DOHH2 (cell line): ENCODE measurements at regions not wholly inside any gene's neighbourhood (a gene's known extent, or its start where the extent isn't known, plus 50 kb on each side); places are given as distances from the start of the nearest gene placed in this dataset.
"Not testable (repeated sequence)": the region's sequence is repeated elsewhere in the genome, so short reads cannot be mapped to it uniquely, and the experiment has no call there.

Experiments
- H3F3A ChIP-seq: fragments of 200-600 bp; sonication (generic), shearing (Covaris generic); 2 replicates; pipeline ENCODE4 v1.6.0; 2016; ENCODE audit warnings: antibody characterized with exemption, mild to moderate bottlenecking; ENCODE audit not compliant: control insufficient read depth, insufficient read depth
- H3K27ac ChIP-seq: fragments of 200-600 bp; sonication (generic); 2 replicates; pipeline ENCODE4 v1.5.1; 2014; ENCODE audit warnings: low read depth, mild to moderate bottlenecking, low read length, moderate library complexity
- H3K27me3 ChIP-seq: fragments of 200-600 bp; sonication (generic); 2 replicates; pipeline ENCODE4 v1.6.1; 2014; ENCODE audit warnings: mild to moderate bottlenecking, low read length, mixed read lengths; ENCODE audit not compliant: control insufficient read depth
- H3K36me3 ChIP-seq: fragments of 200-600 bp; sonication (generic); 2 replicates; pipeline ENCODE4 v1.6.1; 2014; ENCODE audit warnings: mild to moderate bottlenecking, low read length, moderate library complexity, mixed read lengths; ENCODE audit not compliant: control insufficient read depth
- H3K4me1 ChIP-seq: fragments of 200-600 bp; sonication (generic); 2 replicates; pipeline ENCODE4 v1.6.1; 2014; ENCODE audit warnings: mild to moderate bottlenecking, low read length, mixed read lengths; ENCODE audit not compliant: control insufficient read depth
- H3K4me2 ChIP-seq: fragments of 200-600 bp; sonication (generic); 2 replicates; pipeline ENCODE4 v1.6.0; 2014; ENCODE audit warnings: mild to moderate bottlenecking, low read length, moderate library complexity
- H3K4me3 ChIP-seq: fragments of 200-600 bp; sonication (generic); 2 replicates; pipeline ENCODE4 v1.5.1; 2014; ENCODE audit warnings: mild to moderate bottlenecking, low read length, mixed read lengths
- H3K79me2 ChIP-seq: fragments of 200-600 bp; sonication (generic); 2 replicates; pipeline ENCODE4 v1.6.1; 2014; ENCODE audit warnings: mild to moderate bottlenecking, low read length, mixed read lengths; ENCODE audit not compliant: control insufficient read depth
- H3K9me2 ChIP-seq: fragments of 200-600 bp; sonication (generic); replicated peaks from 2 replicates; pipeline ENCODE4 v1.6.1; 2014; ENCODE audit warnings: mild to moderate bottlenecking, low read length, mixed read lengths; ENCODE audit not compliant: control insufficient read depth
- H3K9me3 ChIP-seq: fragments of 200-600 bp; sonication (generic); 2 replicates; pipeline ENCODE4 v1.6.1; 2014; ENCODE audit warnings: antibody characterized with exemption, low read length, mixed read lengths; ENCODE audit not compliant: control insufficient read depth, insufficient read depth
- H4K20me1 ChIP-seq: fragments of 200-600 bp; sonication (generic); 2 replicates; pipeline ENCODE4 v1.6.0; 2014; ENCODE audit warnings: low read depth, mild to moderate bottlenecking, antibody characterized with exemption, low read length, moderate library complexity; ENCODE audit not compliant: control insufficient read depth, insufficient read depth
- CTCF ChIP-seq: fragments of 200-600 bp; sonication (generic); IDR thresholded peaks from one replicate; pipeline ENCODE4 v1.5.1; 2014; ENCODE audit warnings: antibody characterized with exemption, mild to moderate bottlenecking, low read depth, low read length; ENCODE audit not compliant: poor library complexity, severe bottlenecking
- EZH2phosphoT487 ChIP-seq: fragments of 200-600 bp; sonication (generic); IDR thresholded peaks from 2 replicates; pipeline ENCODE4 v1.6.1; 2017; ENCODE audit warnings: borderline replicate concordance, mild to moderate bottlenecking, antibody characterized with exemption, low read length, moderate library complexity, mixed read lengths

- H3K9me2 ChIP-seq: no peaks in the 10 kb centered on the region
- H3F3A ChIP-seq: no peaks in the 10 kb centered on the region
- no peak overlapping the region for H3K4me3 ChIP-seq
- H3K27ac ChIP-seq: no peak overlapping the region
- TF ChIP-seq EZH2phosphoT487: no peak
- no peak for TF ChIP-seq CTCF
- no peaks in the 10 kb centered on the region for H3K27me3 ChIP-seq
- no peak overlapping the region for H3K4me2 ChIP-seq
- H3K9me3 ChIP-seq: no peaks in the 10 kb centered on the region
- H4K20me1 ChIP-seq: no peaks in the 10 kb centered on the region
- H3K4me1 ChIP-seq: no peaks in the 10 kb centered on the region
- H3K79me2 ChIP-seq: no peaks in the 10 kb centered on the region
- H3K36me3 ChIP-seq: no peaks in the 10 kb centered on the region
Measured at GRCh38 chr3:20376665-20377217, 190.7 kb upstream of the SGO1 start.

GRCh38 chr3:20375302-20375701, 189.3 kb upstream of the SGO1 start:
- H3F3A ChIP-seq: no peaks in the 10 kb centered on the region
- no peaks in the 10 kb centered on the region for H3K36me3 ChIP-seq
- no peaks in the 10 kb centered on the region for H3K9me3 ChIP-seq
- no peaks in the 10 kb centered on the region for H3K9me2 ChIP-seq
- no peaks in the 10 kb centered on the region for H3K4me1 ChIP-seq
- no peaks in the 10 kb centered on the region for H4K20me1 ChIP-seq
- H3K27me3 ChIP-seq: no peaks in the 10 kb centered on the region
- no peak for TF ChIP-seq CTCF
- no peak for TF ChIP-seq EZH2phosphoT487
- H3K4me3 ChIP-seq: no peak overlapping the region
- no peak overlapping the region for H3K27ac ChIP-seq
- H3K4me2 ChIP-seq: no peak overlapping the region
- H3K79me2 ChIP-seq: no peaks in the 10 kb centered on the region

DNA sequence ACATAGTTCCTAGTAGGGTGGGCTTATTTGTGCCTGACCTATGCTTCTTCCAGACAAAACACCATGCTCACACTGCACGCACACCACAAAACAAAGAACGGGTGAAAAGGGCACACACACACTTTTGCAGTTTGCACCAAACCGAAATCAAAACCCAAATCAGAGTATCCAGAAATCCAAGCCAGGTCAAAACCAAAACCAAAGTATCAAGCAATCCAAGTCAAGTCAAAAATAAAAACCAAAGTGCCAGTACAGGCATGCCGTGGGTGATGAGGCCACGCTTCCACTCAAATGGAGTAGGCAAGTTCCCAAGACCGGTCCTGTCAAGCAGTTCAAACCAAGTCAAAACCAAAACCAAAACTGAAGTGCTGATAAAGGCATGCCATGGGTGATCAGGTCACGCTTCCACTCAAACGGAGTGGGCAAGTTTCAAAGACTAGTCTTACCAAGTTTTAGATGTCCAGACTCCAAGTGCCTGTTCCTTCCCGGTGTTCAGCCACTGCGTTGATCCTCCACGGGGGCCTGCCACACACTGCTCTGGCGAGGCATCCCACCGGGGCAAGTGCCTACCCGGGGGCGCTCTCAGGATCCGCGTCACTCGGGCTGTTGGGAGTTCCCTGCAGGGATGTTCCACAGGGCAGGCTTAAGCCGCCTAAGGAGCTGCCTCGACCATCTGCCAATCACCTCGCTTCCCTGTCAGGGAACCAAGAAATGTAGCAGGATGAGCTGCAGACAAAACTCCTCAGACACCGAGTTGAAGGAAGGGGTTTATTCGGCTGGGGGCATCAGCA, 184.5 kb upstream of the SGO1 start:
- H3K4me3 ChIP-seq, H3K79me2 ChIP-seq, H3K36me3 ChIP-seq, H3F3A ChIP-seq, H3K27me3 ChIP-seq, H3K9me2 ChIP-seq, H3K4me2 ChIP-seq, H4K20me1 ChIP-seq, H3K27ac ChIP-seq, H3K9me3 ChIP-seq, H3K4me1 ChIP-seq: not testable (repeated sequence)

GRCh38 chr3:20361000-20361399, 175.0 kb upstream of the SGO1 start:
- Histone ChIP-seq H3K4me2 (no peak overlapping the region), H3K36me3 (no peaks in the 10 kb centered on the region), H3F3A (no peaks in the 10 kb centered on the region), H3K9me2 (no peaks in the 10 kb centered on the region), H3K4me3 (no peak overlapping the region), H4K20me1 (no peaks in the 10 kb centered on the region), H3K27ac (no peak overlapping the region), H3K27me3 (no peaks in the 10 kb centered on the region), H3K4me1 (no peaks in the 10 kb centered on the region), H3K79me2 (no peaks in the 10 kb centered on the region), H3K9me3 (no peaks in the 10 kb centered on the region)
- TF ChIP-seq EZH2phosphoT487 (no peak), CTCF (no peak)
